ENCODE measurements at regions not wholly inside any gene's neighbourhood (a gene's known extent, or its start where the extent isn't known, plus 50 kb on each side); places are given as distances from the start of the nearest gene placed in this dataset.

GRCh38 chr3:177545964-177546363 lies 348.7 kb upstream of the TBL1XR1 start:
- intact Hi-C loops (cut with micrococcal nuclease): no loop called here
- BruUV-seq (replicated peaks): no TSS peak
- H3K9me3 Mint-ChIP-seq (ENCODE audit: unreplicated experiment): no peaks in the 10 kb centered on the region
- DNase-seq (ENCODE audit: unreplicated experiment): no peak
- ChIA-PET CTCF (interaction anchor here (0.6 kb wide), 1 partner anchor 273 kb away, joined by 4 read pairs; no protein-coding TSS in a partner anchor), POLR2A (no interaction called here)
- no peak for TF ChIP-seq CTCF (IDR thresholded peaks at IDR 0.05; ENCODE audit: unreplicated experiment)
- H3K4me3 Mint-ChIP-seq (ENCODE audit: unreplicated experiment): no peak overlapping the region
- peaks cover 6% of the 10 kb centered on the region for H3K4me1 Mint-ChIP-seq (ENCODE audit: insufficient read depth, unreplicated experiment)
- H3K27ac Mint-ChIP-seq (ENCODE audit: low read depth, unreplicated experiment): no peak overlapping the region
- no peaks in the 10 kb centered on the region for H3K27me3 Mint-ChIP-seq (ENCODE audit: insufficient read depth, unreplicated experiment)
- no peaks in the 10 kb centered on the region for H3K36me3 Mint-ChIP-seq (ENCODE audit: insufficient read depth, unreplicated experiment)

GRCh38 chr3:177547711-177548350 lies 350.5 kb upstream of the TBL1XR1 start:
- intact Hi-C loops (cut with micrococcal nuclease): no loop called here
- H3K27me3 Mint-ChIP-seq (ENCODE audit: insufficient read depth, unreplicated experiment): no peaks in the 10 kb centered on the region
- no TSS peak for BruUV-seq (replicated peaks)
- ChIA-PET POLR2A (no interaction called here), CTCF (interaction anchor here (0.6 to 0.9 kb wide), 3 partner anchors 10 to 496 kb away, joined by 3 read pairs; no protein-coding TSS in a partner anchor)
- H3K4me1 Mint-ChIP-seq (ENCODE audit: insufficient read depth, unreplicated experiment): peaks cover 6% of the 10 kb centered on the region
- no peaks in the 10 kb centered on the region for H3K9me3 Mint-ChIP-seq (ENCODE audit: unreplicated experiment)
- no peak for DNase-seq (ENCODE audit: unreplicated experiment)
- no peak for TF ChIP-seq CTCF (IDR thresholded peaks at IDR 0.05; ENCODE audit: unreplicated experiment)
- H3K4me3 Mint-ChIP-seq (ENCODE audit: unreplicated experiment): no peak overlapping the region
- H3K36me3 Mint-ChIP-seq (ENCODE audit: insufficient read depth, unreplicated experiment): no peaks in the 10 kb centered on the region
- no peak overlapping the region for H3K27ac Mint-ChIP-seq (ENCODE audit: low read depth, unreplicated experiment)

GRCh38 chr3:177550667-177551066 lies 353.4 kb upstream of the TBL1XR1 start:
- ChIA-PET POLR2A (no interaction called here), CTCF (interaction anchor here (0.6 kb wide), 1 partner anchor 124 kb away, joined by 6 read pairs; no protein-coding TSS in a partner anchor)
- Mint-ChIP-seq H3K4me3 (ENCODE audit: unreplicated experiment) (no peak overlapping the region), H3K36me3 (ENCODE audit: insufficient read depth, unreplicated experiment) (no peaks in the 10 kb centered on the region), H3K27me3 (ENCODE audit: insufficient read depth, unreplicated experiment) (no peaks in the 10 kb centered on the region), H3K27ac (ENCODE audit: low read depth, unreplicated experiment) (no peak overlapping the region), H3K4me1 (ENCODE audit: insufficient read depth, unreplicated experiment) (peaks cover 15% of the 10 kb centered on the region), H3K9me3 (ENCODE audit: unreplicated experiment) (no peaks in the 10 kb centered on the region)
- no peak for DNase-seq (ENCODE audit: unreplicated experiment)
- intact Hi-C loops (cut with micrococcal nuclease): no loop called here
- BruUV-seq (replicated peaks): no TSS peak
- TF ChIP-seq CTCF (IDR thresholded peaks at IDR 0.05; ENCODE audit: unreplicated experiment): no peak

GRCh38 chr3:177551431-177551836 lies 354.2 kb upstream of the TBL1XR1 start:
- H3K27me3 Mint-ChIP-seq (ENCODE audit: insufficient read depth, unreplicated experiment): no peaks in the 10 kb centered on the region
- no peak for TF ChIP-seq CTCF (IDR thresholded peaks at IDR 0.05; ENCODE audit: unreplicated experiment)
- H3K9me3 Mint-ChIP-seq (ENCODE audit: unreplicated experiment): no peaks in the 10 kb centered on the region
- H3K4me1 Mint-ChIP-seq (ENCODE audit: insufficient read depth, unreplicated experiment): peaks cover 16% of the 10 kb centered on the region
- H3K4me3 Mint-ChIP-seq (ENCODE audit: unreplicated experiment): no peak overlapping the region
- no TSS peak for BruUV-seq (replicated peaks)
- no peak overlapping the region for H3K27ac Mint-ChIP-seq (ENCODE audit: low read depth, unreplicated experiment)
- no peak for DNase-seq (ENCODE audit: unreplicated experiment)
- intact Hi-C loops (cut with micrococcal nuclease): no loop called here
- POLR2A ChIA-PET: interaction anchor here (0.7 kb wide), 1 partner anchor 473 kb away, joined by 4 read pairs; no protein-coding TSS in a partner anchor
- CTCF ChIA-PET: interaction anchor here (0.6 kb wide), 1 partner anchor 227 kb away, joined by 3 read pairs; no protein-coding TSS in a partner anchor
- no peaks in the 10 kb centered on the region for H3K36me3 Mint-ChIP-seq (ENCODE audit: insufficient read depth, unreplicated experiment)
